ENCODE measurements at regions not wholly inside any gene's neighbourhood (a gene's known extent, or its start where the extent isn't known, plus 50 kb on each side); places are given as distances from the start of the nearest gene placed in this dataset.

DNA sequence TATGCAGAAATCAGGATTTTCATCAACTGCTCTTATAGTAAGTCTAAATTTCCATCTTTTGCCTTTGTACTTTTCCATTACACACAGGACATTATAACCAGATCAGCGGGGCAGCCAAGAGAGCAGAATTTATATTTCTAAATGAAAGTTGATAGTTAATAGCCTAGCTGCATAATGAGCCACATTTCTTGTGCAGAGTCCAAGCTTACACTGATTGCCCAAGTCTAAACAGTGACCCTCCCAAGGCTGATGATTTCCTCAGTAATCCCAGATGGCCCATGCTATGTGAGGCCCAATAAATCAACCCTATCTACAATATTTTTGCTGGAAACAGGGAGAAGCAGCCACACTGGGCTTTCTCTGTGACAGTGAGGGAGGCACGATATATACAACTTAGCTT, 475.8 kb upstream of the KCNMB2 start:
- TF ChIP-seq EZH2 (IDR thresholded peaks at IDR 0.05) (no peak), POLR2AphosphoS5 (IDR thresholded peaks at IDR 0.05; ENCODE audit: borderline replicate concordance, low read depth, low read length) (no peak), FOXP2 (optimal IDR thresholded peaks at IDR 0.05; ENCODE audit: control extremely low read depth, extremely low read length, insufficient read depth) (no peak)

Measured in SK-N-MC (cell line).